ENCODE measurements at regions not wholly inside any gene's neighbourhood (a gene's known extent, or its start where the extent isn't known, plus 50 kb on each side); places are given as distances from the start of the nearest gene placed in this dataset.

DNA sequence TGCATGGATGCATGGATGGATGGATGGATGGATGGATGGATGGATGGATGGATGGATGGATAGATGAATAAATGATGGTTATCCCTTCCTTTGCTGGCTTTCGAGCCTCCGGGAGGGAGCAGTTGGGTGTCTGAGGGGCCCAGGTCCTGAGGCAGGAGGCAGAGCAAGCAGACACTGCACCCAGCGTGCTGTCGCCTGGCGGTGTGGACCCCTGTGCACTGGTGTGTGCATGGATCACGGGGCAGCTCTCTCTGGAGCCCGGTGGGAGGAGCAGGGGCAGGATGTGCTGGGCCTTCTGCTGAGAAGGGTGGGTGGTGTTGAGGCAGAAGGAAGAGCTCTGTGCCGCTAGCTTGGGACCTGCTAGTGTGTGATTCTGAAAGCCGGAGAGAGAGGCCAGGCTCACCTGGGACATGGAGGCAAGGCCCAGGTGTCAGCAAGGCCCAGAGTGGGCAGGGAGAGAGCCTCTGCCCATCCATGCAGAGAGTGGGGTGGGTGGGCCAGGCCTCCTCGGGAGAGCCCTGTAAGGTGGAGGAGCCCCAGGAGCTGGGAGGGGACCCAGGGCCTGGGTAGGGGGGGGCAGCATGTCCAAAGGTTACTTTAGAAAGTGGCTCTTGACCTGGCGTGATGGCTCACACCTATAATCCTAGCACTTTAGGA is 254.4 kb downstream of the BRD1 start:
- in situ Hi-C loops (cut with MboI; ENCODE audit: low sequenced_read_pairs), result no loop called here

DNA sequence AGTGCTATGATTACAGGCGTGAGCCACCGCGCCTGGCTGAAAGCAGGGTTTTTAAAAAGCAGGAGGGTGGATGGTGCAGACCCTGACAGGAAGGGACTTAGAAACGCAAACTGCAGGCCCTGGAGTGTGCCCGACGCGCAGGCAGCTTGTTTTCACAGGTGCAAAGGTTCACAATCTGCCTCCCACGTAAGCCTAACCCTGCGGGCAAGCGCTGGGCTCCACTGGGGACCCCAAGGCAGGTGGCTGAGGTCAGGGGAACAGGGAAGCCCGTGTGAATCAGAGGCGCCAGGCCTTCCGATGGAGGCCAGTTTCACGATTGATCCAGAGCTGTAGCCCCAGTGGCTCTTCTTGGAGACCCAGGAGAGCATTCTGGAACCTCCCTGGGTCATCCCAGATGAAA is 256.3 kb downstream of the BRD1 start:
- in situ Hi-C loops (cut with MboI; ENCODE audit: low sequenced_read_pairs), result no loop called here

DNA sequence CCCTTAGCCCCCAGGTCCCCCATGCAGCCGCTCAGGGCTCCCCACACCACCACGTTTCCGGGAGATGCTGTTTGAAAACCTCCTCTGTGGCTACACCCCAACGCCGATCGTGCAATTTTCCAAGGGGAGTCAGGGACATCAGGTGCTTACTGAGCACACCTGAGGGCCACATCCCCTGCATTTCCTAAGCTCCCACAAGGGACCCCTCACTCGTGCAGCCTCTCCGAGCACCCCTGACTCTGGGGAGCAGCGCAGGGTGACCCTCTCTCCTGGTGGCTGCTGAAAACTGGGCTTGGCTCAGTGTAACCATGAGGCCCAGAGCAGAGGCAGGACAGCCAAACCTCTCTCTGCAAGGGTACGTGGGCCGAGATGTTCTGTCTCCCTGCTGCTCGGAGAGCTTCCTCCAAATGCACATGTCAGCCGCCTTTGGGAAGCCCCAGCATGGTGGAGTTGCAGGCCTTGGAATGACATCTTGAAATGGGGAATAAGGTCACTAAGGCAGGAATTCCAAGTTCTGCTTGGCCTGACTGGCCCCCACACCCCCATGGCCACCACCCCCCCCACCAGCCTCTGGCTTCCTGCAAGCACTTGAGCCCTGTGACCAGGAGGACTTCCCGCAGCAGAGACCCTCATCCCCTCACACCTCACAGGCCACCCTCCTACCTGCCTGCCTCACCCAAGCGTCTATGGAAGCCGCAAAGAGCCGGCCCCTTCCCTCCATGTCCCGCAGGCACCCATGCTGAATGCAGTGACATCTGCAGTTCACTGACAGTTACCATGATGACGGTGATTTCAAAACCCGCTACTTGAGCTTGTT is 257.4 kb downstream of the BRD1 start:
- in situ Hi-C loops (cut with MboI; ENCODE audit: low sequenced_read_pairs), result no loop called here

DNA sequence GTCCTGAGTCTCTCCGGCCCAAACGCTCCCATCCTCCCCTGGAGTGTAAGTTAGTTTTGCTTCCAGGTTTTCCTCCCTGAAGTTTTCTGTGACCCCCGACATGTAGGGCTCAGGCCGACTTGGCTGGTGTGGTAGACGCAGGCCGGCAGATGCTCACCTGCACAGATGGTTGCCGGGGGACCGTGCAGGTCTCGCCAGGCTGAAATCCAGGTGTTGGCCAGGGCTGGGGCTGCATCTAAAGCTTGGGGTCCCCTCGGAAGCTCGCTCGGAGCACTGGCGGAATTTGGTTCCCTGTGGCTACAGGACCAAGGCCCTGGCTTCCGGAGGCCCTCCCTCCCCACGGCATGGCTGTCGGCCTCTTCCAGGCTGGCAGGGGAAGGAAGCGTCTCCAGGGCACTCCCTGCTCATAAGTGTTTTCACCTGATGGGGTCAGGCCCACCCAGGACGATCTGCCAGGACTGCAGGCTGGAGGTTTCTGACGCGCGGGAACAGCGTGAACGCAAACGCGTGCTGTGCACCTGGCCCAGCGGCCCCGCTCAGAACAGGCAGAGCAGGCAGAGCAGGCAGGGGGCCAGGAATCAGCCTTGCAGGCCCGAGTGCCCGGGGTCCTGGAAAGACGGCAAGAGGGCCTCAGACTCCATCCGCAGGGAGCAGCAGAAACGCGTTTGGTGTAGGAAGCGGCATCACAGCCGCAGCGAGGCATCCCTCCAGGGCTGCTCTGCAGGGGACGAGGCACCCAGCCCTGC is 258.2 kb downstream of the BRD1 start:
- in situ Hi-C loops (cut with MboI; ENCODE audit: low sequenced_read_pairs), result no loop called here

DNA sequence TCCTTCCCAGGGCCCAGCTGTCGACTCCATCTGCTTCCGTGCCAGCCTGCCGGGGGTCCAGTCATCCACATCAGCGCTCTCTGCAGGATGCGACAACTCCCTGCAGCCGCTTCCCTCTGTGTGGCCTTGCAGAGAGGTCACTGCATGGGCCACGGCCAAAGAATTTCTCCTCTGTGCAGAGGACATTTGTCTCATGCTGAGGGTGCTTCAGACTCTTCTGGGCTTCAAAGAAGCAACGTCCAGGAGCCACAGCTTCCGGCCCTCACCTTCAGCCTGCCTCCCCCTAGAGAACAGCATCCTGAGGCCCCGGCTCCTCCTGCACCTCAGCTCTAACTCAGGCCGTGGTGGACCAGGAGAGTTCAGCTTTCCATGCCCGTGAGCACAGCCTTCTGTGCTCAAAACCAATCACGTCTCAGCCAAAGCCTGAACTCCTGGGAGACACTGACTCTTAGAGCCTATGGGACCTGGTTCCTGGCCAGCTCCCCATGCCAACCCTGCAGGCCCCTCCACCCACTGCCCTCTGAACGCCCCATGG is 258.9 kb downstream of the BRD1 start:
- in situ Hi-C loops (cut with MboI; ENCODE audit: low sequenced_read_pairs), result no loop called here

DNA sequence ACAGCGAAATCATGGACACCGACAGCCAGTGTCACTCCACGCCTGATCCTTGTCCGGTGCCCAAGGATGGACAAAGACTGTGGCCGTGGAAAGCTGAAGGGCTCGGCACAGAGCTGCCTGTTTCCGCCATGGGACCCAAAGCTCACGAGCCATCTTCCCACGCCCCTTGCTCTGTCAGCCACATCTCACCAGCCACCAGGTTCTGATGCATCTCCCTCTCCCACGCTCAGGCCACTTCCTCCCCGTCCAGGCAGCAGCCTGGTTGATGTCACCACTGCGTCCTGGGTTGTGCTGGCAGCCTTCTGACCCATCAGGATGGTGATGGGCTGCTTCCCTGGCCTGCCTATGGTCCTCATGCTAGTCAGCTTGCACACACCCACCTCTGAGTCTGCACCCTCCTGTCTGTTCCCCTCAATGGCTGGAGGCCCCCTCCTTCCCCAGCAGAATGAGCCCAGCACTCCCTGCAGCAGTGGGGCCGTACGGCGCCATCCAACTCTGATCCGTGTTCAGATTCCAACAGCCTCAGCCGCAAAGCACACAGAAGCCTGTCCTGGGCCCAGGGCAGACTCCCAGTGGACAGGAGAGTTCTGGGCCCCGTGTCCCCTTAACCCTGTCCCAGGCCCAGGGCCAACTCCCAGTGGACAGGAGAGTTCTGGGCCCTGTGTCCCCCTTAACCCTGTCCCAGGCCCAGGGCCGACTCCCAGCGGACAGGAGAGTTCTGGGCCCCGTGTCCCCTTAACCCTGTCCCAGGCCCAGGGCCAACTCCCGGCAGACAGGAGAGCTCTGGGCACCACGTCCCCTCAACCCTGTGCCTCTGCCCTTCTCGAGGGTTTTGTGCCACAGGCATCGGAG is 259.5 kb downstream of the BRD1 start:
- in situ Hi-C loops (cut with MboI; ENCODE audit: low sequenced_read_pairs), result no loop called here

- in situ Hi-C loops (cut with MboI; ENCODE audit: low sequenced_read_pairs), result no loop called here
Observed at GRCh38 chr22:49566693-49567092, 261.0 kb downstream of the BRD1 start.

DNA sequence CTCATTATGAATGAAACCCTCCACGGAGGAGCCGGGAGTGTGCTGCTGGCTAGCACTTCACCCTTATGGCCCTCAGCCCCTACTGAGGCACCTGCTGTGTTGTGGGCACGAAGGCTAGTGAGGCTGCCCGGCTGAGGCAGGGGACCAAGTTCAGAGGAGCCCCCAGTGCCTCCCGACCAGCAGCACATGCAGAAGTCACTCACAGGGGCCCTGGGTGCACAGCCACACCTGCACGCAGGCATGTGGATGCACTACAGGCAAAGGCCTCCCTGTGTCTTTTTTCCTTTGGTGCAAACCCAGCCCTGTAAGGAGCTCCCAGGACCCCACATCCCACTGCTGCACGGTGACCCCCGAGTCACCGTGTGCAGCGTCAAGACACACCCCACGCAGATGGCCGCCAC is 261.5 kb downstream of the BRD1 start:
- in situ Hi-C loops (cut with MboI; ENCODE audit: low sequenced_read_pairs), result no loop called here

- in situ Hi-C loops (cut with MboI; ENCODE audit: low sequenced_read_pairs), result no loop called here
Observed at GRCh38 chr22:49565516-49565855, 262.2 kb downstream of the BRD1 start.

DNA sequence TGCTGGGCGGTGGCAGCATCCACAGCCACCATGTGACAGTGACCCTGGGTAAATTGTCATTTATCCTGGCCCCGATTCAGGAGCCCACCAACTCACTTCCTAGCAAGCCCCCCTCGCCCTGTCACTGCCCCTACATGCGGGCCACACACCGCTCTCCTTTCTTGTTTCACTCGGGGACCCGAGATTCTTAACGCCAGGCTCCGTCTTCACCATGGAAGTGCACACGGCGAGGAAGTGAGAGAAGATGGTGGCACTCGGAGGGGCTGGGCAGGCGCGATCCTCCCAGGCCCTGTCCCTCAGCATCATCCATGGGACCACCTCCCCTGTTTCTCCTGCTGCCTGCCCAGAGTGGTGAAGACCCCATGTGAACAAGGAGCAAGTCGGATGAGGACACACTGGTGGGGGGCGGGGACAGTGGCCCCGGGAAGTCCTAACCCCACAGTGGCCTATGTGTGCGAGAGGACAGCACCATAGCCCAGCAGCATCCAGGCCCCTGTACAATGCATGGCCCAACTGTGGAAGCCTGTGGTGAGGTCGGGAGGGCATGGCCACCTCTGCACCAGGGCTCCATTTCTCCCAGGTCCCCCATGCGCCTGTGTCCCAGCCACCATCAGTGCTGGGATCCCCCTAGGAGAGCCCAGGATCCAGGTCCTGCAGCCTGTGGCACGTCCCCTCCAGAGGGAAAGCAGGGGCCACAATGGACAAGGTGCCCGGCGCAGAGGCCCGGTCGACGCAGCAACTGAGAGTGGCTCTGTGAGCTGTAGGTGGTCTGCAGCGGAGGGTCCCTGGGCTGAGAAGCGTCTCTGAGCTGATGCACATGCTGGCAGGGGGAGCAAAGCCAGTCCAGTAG is 262.8 kb downstream of the BRD1 start:
- in situ Hi-C loops (cut with MboI; ENCODE audit: low sequenced_read_pairs), result no loop called here

- in situ Hi-C loops (cut with MboI; ENCODE audit: low sequenced_read_pairs), result no loop called here
Observed at GRCh38 chr22:49564054-49564453, 263.6 kb downstream of the BRD1 start.

DNA sequence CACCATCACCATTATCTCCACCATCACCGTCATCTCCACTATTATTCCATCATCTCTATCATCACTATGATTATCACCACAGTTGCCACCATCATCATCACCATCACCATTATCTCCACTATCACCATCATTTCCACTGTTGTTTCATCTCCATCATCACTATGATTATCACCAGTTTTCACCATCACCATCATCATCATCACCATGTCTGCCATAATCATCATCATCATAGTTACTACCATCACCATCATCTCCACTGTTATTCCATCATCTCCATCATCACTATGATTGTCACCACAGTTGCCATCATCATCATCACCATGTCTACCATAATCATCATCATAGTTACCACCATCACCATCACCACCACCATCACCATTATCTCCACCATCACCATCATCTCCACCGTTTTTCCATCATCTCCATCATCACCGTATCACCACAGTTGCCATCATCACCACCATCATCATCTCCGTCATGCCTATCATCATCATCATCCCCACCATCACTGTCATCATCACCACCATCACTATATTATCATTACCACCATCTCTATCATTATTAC is 264.9 kb downstream of the BRD1 start:
- in situ Hi-C loops (cut with MboI; ENCODE audit: low sequenced_read_pairs), result no loop called here

- in situ Hi-C loops (cut with MboI; ENCODE audit: low sequenced_read_pairs), result no loop called here
Observed at GRCh38 chr22:49561976-49562375, 265.7 kb downstream of the BRD1 start.

GRCh38 chr22:49561338-49561737 is 266.3 kb downstream of the BRD1 start:
- in situ Hi-C loops (cut with MboI; ENCODE audit: low sequenced_read_pairs), result no loop called here

GRCh38 chr22:49555526-49555925 is 272.1 kb downstream of the BRD1 start:
- in situ Hi-C loops (cut with MboI; ENCODE audit: low sequenced_read_pairs), result no loop called here

DNA sequence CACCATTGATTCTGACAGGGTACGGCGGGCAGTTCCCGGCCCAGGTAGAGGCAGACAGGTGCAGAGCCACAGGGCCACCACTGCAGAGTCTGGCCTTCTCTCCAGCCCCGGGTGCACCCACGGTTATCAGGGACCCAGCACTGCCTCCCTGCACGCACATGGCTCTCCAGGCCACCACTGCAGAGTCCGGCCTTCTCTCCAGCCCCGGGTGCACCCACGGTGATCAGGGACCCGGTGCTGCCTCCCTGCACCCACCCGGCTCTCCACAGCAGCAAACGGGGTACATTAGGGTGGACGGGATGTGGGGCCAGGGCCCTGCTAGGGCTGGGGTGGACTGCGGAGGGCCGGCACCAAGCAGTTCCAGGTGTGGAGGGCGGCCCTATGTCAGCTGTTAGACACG is 272.9 kb downstream of the BRD1 start:
- in situ Hi-C loops (cut with MboI; ENCODE audit: low sequenced_read_pairs), result no loop called here

- in situ Hi-C loops (cut with MboI; ENCODE audit: low sequenced_read_pairs), result no loop called here
Observed at GRCh38 chr22:49554296-49554625, 273.4 kb downstream of the BRD1 start.

DNA sequence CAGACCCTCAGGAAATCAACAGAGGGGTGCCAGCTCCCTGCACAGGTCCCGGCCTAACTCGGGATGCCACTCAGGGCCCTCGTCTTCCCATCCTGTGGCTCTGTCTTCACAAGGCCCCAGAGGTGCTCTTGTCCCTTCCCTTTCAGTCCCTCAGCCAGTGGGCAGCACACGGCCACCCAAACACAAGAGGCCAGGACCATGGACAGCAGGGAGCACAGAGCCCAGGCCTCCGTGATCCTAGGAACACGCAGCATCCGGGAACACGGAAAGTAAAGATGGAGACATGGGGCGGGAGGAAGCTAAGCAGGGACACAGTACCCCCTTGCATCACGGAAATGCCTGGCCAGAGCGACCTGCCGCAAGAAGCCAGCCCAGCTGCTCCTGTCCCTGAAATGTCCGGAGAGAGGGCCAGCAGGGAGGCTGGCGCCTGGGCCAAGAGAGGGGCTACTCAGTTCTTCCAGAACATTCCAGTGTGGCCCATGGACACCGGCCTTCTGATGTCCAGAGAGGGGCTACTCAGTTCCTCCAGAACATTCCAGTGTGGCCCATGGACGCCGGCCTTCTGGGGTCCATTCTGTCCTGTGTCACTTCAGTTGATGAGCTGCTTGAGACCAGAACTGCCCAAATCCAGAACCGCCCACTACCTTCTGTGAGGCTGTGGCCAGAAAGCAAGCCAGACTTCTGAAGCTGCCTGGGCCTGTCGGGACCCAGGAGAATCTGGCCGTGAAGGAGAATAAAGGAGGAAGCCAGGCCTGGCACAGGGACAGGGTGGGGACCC is 274.0 kb downstream of the BRD1 start:
- in situ Hi-C loops (cut with MboI; ENCODE audit: low sequenced_read_pairs), result no loop called here

DNA sequence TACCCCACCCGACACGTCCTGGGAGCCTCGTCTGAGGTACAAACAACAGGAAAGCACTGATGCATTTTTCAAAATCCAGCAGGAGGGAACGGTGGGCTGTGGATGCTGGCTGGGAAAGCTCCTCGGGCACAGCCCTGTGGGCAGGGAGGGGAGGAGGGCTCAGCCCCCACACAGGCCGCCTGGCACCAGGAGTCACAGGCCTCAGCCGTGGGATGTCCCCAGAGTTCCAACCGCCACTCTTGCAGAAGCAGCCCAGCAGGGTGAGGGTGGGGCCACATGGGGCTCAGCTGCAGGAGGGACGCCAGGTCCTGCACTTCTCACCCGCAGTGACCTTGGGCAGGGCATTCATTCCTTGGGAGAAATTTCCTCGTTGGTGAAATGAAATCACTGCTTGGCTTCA is 274.6 kb downstream of the BRD1 start:
- in situ Hi-C loops (cut with MboI; ENCODE audit: low sequenced_read_pairs), result no loop called here
